SIG-M5 treated with dmso at 0.1 percent for 504 hours (cell line): ENCODE measurements at regions not wholly inside any gene's neighbourhood (a gene's known extent, or its start where the extent isn't known, plus 50 kb on each side); places are given as distances from the start of the nearest gene placed in this dataset.
"Not testable (repeated sequence)": the region's sequence is repeated elsewhere in the genome, so short reads cannot be mapped to it uniquely, and the experiment has no call there.

Experiments
- DNase-seq: peaks from one replicate; lab custom pipeline; 2025; ENCODE audit not compliant: unreplicated experiment; lab: John Stamatoyannopoulos, UW

- DNase-seq: no peak
These were observed 126.2 kb downstream of the CD164 start for GRCh38 chr6:109255946-109256640.

- no peak for DNase-seq
These were observed 127.2 kb downstream of the CD164 start for GRCh38 chr6:109255087-109255486.

GRCh38 chr6:109253366-109253765 lies 128.9 kb downstream of the CD164 start:
- DNase-seq: no peak

- no peak for DNase-seq
These were observed 129.8 kb downstream of the CD164 start for GRCh38 chr6:109252261-109253041.

GRCh38 chr6:109251839-109252238 lies 130.4 kb downstream of the CD164 start:
- no peak for DNase-seq

- DNase-seq: not testable (repeated sequence)
These were observed 131.6 kb downstream of the CD164 start for GRCh38 chr6:109250544-109251156.

GRCh38 chr6:109243863-109244825 lies 138.1 kb downstream of the CD164 start:
- no peak for DNase-seq

GRCh38 chr6:109242925-109243324 lies 139.3 kb downstream of the CD164 start:
- no peak for DNase-seq

GRCh38 chr6:109242029-109242428 lies 140.2 kb downstream of the CD164 start:
- no peak for DNase-seq

GRCh38 chr6:109241199-109241598 lies 141.1 kb downstream of the CD164 start:
- DNase-seq: peak; percentile 75

- no peak for DNase-seq
These were observed 141.7 kb downstream of the CD164 start for GRCh38 chr6:109240370-109241084.

GRCh38 chr6:109239651-109240321 lies 142.5 kb downstream of the CD164 start:
- no peak for DNase-seq

GRCh38 chr6:109239160-109239559 lies 143.1 kb downstream of the CD164 start:
- DNase-seq: no peak

- DNase-seq: no peak
These were observed 143.1 kb downstream of the CEP57L1 start for GRCh38 chr6:109238396-109238795.

- no peak for DNase-seq
These were observed 142.7 kb downstream of the CEP57L1 start for GRCh38 chr6:109237986-109238329.

- peak; percentile 87 for DNase-seq
These were observed 142.0 kb downstream of the CEP57L1 start for GRCh38 chr6:109237077-109237985.

- DNase-seq: no peak
These were observed 141.1 kb downstream of the CEP57L1 start for GRCh38 chr6:109236115-109237076.
